GM21381 (cell line): ENCODE measurements at regions not wholly inside any gene's neighbourhood (a gene's known extent, or its start where the extent isn't known, plus 50 kb on each side); places are given as distances from the start of the nearest gene placed in this dataset.
"Not testable (repeated sequence)": the region's sequence is repeated elsewhere in the genome, so short reads cannot be mapped to it uniquely, and the experiment has no call there.

ENCODE experiments used
- ATAC-seq: cut with Tn5 transposase; IDR thresholded peaks from one replicate; pipeline ENCODE4 v1.9.1; 2021; ENCODE audit warnings: mild to moderate bottlenecking, moderate library complexity; ENCODE audit not compliant: unreplicated experiment

DNA sequence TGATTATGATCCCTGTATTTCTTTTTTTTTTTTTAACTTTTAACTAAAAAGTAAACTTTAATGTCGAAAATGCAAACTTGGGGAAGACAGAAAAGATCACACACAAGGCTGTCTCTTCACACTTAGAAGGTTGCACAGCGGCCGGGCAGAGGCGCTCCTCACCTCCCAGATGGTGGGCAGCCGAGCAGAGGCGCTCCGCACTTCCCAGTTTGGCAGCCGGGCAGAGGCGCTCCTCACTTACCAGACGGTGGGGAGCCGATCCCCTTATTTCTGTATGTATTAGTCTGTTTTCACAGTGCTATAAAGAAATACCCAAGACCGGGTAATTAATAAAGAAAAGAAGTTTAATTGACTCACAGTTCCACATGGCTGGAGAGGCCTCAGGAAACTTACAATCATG, 805.6 kb upstream of the SPRY2 start:
- not testable (repeated sequence) for ATAC-seq

DNA sequence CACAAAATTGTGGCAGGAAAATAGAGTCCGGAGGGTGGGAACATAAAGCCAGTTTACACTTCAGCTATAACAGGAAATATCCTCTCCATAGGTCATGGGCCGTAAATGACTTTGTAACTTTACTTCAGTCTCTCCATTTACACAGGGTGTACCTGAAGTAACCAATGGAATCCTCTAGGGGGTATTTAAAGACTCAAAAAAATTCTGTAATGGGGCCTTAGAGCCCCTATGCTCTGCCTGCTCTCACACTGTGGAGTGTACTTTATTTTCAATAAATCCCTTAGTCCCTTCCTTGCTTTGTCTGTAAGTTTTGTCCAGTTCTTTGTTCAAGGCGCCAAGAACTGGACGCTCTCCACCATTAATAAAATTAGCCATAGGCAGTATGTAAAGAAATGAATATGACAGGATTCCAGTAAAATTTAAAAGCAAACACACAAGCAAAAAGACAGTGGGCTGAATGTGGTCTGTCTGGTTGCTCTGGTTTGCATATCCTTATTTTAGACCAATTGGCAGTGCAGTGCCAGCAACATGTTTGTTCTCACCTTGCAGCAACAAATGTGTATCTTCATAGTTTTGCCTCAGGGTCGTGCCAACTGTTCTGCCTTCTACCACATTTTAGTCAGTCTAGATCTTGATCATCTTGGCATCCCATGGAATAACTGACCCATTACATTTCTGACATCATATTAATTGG, 801.5 kb upstream of the SPRY2 start:
- ATAC-seq = no peak

DNA sequence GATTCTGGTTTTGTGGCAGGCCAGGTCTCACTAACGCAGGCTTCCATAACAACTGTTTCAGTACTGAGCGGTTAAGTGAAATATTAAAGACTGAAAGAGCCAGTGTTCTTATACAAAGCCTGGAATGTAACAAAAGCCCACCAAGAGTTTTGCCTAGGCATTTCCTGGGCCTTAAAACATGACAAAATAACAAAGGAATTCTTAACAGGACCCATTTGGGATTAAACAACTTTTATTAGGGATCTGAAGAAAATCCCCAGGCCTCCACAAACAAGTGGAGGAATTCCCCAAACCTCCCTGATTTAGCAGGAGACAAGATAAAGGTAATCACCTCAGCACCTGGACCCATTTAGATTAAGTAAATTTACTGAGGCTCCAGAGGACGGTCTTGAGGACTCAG, 799.7 kb upstream of the SPRY2 start:
- no peak for ATAC-seq

DNA sequence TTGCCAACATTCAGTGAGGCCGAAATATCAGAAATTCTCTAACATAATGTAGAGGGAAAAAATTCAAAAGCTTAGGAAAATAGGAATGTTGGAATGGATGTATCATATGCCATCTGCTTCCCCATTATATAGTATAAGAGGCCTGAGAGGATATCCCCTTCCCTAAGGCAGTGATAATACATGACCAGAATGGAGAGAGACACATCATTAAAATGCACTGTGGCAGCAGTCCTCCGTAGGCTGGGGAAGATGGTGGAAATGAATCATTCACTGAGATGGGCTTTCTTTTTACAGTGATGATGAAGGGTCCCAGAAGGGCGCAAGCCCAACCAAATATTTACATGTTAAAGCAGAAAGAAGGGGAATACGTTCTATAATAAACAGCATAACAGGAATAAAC, 799.1 kb upstream of the SPRY2 start:
- ATAC-seq = no peak

DNA sequence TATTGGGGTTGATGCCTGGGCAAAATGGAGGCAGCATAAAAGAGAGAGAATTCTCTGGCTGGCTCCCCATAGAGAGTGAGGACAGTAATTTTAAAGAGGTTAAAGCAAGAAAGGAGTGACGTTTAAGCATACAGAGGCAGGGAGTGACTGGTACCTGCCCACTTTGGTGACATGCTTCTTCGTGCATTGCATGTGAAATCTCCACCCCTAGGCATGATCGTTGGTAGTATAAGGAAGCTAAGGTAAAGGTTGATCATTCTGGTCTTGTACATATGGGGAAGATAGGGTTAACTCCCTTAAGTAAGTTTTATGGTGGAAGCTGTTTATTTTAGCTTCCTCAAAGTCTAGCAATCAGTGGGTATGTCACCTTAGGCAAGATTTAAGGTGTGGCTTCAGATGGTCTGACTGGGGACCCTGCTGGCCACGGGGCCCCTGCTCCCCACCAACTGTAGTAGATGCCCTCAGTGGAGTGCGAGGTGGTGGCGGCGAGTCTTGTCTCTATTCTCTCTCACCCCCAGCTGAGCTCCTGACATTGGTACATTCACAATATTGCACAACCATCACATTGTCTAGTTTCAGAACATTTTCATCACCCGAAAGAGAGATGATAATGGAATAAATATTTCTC, 797.5 kb upstream of the SPRY2 start:
- ATAC-seq = no peak

DNA sequence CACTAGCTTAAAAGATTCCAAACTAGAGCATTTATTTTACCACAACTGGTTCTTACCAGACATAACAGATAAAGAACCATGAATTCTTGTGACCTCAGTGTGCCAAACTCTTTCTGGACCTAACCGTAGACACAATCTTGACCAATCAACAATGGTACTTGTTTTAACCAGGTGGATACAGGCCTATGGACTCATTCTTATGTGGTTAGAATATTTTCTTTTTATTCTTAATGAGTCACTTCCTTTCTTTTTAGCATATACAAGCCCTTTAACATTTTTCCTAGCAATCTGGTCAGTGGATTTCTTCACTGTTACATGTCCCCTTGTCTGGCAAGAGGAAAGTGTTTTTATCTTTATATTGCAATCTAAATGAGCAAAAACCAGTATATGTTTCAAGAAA, 792.1 kb upstream of the SPRY2 start:
- ATAC-seq = no peak

DNA sequence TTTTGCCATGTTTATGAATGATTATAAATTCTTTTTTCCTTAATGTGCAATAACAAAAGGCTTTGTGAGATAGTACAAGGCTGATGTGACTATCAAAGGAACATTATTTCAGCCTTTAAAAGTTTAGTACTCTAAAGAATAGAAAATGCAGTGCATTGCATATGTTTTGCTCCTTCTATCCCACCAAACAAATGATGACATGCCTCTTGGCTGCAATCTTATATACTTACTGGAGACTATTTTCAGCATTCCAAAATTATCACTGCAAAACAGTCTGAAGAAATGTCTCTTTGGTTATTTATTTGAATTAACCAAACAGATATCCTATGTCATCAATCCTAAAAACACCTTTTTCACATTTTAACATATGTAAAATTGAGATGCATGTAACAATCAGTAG, 776.5 kb upstream of the SPRY2 start:
- no peak for ATAC-seq

DNA sequence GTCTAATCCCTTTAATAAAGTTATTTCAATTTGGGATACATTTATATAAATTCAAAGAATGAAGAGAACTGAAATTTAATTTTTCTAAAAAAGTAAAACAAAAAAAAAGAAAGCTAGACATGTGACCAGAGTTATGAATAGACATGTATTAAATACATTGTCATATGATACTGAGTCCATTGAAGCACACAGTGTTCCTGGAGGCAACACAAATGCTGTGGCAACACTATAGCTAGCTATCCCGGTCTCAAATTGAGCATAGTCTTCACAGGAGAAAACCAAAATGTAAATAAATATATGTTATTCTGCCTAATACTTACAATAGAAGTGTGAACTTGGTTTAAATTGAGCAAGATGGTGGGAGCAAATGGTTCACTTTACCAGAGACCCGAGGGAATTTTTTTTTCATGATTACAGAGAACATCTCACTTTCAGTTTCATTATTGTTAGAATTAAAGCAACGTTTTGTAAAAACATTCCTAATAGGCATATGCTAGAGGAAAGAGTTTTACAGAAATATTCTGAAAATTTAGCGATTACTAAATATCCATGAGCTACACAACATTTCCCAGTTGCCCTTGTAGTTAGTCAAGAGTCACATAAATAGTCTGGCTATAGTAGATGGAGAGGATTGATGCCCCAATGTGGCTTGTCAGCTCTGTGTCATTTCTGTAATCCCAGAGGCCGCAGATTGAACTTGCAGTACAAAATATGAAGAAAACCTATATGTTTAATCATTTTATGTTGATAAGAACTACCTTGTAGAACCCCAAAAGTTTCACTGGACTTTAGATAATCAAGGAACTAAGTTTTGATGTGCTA, 775.7 kb upstream of the SPRY2 start:
- ATAC-seq = no peak

DNA sequence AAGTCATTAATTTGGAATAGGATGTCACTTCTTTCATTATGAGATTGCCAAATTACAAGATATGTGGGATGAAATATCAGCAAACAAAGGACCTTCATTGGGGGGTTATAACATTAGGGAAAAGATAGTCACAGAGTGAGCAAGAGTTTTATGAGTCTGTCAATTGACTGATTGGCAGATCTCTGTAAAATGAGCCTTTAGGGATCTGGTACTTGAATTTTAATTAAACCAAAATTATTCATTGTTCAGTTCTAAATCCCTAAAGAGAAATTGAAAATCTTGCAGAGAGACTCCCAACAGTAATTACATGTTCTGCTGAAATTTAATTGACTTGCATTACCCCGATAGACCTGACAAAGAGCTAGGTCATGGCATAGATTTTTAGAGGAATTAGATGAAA, 768.1 kb upstream of the SPRY2 start:
- ATAC-seq = no peak

DNA sequence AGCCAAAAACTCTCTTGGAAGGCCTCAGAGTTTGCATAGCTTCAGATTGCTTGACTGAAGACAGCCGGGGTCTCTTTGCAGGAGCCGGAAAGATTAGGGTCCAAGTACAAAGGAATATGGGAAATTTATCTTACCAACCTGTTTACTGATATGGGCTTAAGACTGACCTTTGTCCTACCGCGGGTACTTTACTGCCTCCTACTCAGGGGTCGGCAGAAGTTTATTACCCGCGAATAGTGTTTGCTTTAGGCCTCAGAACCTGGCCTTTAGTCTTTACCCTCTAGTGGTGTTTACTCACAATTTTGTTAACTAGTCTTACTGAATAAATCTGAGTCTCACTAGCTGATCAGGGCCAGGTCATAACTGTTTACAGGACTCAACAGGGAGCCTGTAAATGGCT, 765.4 kb upstream of the SPRY2 start:
- ATAC-seq = no peak

DNA sequence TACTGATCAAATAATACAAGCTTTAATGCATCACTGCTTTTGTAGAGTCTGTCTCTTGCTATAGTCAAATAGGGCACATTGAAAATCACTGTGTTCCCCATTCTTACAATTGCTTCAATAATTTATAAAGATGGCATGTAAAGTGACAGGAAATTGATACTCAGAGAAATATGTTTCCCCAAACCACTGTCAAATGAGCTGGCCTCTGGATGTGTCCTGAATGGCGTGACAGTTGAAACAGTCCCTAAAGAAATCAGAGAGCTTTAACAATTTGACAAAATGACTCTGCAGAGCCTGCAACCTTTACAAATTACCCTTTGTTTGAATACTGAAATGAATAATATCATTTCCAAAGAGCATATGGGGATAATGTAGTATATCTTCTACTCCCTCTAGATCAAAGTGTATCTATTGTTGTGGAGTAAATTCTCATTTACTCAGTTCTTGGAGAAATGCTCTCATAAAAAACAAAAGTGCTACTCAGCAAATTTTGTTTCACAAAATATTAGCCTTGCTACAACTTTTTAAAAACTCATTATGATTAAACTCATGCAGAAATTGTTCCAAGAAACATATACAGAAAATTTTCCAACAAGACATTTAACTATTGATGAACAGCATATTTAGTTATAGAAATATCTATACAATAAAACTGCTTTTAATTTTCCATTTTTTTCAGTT, 763.2 kb upstream of the SPRY2 start:
- ATAC-seq = no peak

DNA sequence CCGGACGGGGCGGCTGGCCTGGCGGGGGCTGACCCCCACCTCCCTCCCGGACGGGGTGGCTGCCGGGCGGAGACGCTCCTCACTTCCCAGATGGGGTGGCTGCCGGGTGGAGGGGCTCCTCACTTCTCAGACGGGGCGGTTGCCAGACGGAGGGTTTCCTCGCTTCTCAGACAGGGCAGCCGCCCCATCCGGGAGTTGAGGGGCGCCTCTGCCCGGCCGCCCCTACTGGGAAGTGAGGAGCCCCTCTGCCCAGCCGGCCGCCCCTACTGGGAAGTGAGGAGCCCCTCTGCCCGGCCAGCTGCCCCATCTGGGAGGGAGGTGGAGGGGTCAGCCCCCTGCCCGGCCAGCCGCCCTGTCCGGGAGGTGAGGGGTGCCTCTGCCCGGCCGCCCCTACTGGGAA, 761.1 kb upstream of the SPRY2 start:
- ATAC-seq = not testable (repeated sequence)

DNA sequence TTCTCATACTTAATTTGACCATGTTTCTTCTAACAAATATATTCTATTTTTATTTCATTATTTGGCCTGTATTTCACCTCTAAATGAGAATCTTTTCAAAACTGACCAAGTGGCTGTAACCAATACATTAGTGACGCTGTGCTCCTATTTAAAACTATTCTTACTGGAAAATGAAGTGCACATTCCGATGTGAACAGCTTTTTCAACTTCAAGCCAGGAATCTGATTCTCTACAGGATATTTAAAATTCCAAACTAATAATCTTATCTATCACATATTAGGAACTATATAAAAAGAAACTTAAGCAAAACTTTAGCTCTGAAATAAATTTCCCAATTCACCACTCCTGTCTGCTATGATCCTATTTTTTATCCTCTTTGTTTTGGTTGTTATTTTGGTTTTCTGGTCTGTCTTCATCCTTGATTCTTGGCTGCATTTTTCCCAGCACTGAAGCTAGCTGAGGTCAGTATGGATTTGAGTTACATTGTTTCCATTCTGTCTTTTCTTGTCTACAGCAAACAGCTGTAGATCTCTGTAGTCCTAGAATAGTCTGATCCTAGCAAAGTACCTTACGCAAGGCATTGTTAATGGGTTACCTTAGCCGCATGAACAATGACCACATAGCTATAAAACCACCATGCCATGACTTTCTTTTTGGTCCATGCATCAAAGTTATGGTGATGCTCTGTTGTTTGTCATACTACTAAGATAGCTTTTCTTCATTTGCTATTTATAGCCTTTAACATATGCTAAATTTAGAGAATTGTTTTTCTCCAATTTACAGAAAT, 748.6 kb upstream of the SPRY2 start:
- ATAC-seq = no peak

DNA sequence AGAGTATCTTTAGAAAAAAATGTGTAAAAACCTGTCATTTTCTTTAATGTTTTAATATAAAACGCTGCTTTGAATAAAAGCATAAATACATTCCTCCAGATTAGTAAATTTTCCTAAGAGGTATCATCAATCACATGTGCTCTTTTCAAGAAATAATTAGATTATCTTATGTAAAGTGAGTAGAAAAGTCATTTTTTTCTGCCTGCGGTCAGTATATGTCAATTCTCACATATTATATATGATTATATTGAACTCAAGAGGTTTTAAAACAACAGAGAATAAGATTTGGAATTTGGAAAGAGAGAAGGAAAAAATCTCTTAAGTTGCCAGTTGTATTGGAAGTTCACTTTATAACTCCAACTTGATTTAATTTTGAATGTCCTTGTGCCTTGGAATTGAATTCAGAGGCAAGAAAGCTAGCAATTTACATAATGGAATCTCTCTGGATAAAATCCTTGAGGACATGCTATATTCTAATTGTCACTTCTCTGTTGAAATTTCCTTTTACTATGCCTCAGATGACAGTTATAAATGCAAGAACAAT, 740.1 kb upstream of the SPRY2 start:
- ATAC-seq = no peak

DNA sequence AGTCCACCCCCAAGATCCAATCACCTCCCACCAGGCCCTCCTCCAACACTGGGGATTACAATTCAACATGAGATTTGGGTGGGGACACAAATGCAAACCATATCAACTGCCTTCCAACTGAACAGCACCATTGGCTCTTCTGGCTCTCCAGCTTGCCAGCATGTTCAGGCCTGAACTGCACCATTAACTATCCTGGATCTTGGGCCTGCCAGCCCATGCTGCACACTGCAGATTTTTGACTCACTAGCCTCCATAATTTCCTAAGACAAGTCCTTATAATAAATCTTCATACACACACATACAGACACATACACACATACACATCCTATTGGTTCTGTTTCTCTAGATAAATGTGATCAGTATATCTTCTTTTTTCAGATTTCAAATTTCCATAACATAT, 737.1 kb upstream of the SPRY2 start:
- ATAC-seq = no peak

DNA sequence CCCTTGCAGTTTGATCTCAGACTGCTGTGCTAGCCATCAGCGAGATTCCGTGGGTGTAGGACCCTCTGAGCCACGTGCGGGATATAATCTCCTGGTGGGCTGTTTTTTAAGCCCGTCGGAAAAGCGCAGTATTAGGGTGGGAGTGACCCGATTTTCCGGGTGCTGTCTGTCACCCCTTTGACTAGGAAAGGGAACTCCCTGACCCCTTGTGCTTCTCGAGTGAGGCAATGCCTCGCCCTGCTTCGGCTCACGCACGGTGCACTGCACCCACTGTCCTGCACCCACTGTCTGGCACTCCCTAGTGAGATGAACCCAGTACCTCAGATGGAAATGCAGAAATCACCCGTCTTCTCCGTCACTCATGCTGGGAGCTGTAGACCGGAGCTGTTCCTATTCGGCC, 728.9 kb upstream of the SPRY2 start:
- ATAC-seq = not testable (repeated sequence)

DNA sequence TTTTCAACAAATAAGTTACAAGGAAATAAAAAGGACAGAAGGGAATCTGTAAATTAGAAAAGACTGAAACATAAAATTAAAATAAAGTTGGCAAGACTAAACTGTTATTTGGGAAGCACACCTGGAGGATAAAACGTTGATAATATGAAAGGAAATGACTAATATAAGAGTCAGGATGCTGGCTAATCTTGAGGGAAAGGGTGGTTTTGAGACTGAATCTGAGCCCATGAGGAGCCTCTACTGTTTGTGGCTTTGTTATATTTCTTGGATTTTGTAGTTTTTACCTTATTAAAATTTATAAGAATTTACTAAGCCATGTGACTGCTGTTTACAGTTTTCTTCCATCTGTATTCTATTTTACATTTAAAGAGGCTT, 718.0 kb upstream of the SPRY2 start:
- no peak for ATAC-seq

DNA sequence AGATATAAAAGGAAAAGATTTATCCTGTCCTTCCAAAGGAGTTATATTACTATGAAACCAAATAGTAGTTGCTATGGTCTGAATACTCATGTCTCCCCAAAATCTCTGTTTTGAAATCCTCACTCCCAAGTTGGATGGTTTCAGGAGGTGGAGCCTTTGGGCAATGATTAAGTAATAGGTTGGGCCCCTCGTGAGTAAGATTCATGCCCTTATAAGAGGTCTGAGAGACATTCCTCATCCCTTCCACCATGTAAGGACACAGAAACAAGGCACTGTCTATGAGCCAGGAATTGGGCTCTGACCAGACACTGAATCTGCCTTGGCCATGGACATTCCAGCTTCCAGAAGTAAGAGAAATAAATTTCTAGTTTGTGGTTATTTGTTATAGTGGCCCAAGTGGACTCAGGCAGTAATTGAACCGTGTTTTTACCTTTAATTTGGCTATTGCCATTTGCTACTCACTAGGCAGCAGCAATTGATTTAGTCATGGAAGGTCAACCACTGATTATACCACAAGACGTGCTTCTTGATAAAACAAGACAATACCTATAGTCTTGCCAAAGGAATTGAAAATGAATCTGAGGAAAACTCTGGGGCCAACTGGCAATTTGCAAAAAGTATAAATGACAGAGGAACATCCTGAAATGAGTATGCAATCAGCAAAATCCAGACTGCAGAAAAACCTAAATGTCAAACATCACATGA, 717.4 kb upstream of the SPRY2 start:
- no peak for ATAC-seq

DNA sequence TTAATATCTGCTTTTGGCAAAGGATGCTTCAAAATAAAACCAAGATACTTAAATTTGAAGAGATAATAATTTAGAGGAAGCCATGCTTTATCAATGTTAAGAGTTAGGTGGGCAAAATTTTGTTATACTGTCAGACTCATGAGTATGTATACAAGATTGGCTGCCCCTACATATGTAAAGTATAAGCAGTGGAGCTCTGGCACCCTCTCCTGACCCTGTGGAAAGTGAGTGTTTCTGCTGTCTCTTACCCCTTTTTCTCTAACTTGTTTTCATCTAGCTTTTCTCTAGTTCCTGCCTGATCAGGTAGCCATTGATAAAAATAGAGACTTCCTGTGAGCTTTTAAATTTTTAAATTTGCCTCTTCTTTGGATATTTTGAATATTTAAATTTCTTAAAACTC, 710.9 kb upstream of the SPRY2 start:
- no peak for ATAC-seq

DNA sequence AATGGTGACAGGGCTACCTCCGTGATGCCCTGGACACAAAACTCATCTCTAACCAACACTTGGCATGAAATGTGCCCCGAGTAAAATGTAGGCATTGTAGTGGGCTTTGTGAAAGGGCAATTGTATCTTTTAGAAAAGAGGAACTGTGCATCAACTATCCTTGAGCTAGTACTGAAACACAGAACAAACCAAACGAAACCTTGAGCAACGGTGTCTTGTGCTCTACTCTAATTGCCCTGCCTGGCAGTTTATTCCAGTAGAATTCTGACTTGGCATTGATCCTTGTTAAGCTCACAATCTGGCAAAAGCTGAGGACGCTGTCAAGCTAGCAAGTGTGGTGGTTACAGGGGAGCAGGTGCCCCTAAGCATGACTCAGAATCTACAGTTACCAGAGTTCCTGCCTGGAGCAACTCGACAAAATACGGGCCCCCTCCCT, 707.1 kb upstream of the SPRY2 start:
- ATAC-seq = no peak
